ENCODE measurements at regions not wholly inside any gene's neighbourhood (a gene's known extent, or its start where the extent isn't known, plus 50 kb on each side); places are given as distances from the start of the nearest gene placed in this dataset.

DNA sequence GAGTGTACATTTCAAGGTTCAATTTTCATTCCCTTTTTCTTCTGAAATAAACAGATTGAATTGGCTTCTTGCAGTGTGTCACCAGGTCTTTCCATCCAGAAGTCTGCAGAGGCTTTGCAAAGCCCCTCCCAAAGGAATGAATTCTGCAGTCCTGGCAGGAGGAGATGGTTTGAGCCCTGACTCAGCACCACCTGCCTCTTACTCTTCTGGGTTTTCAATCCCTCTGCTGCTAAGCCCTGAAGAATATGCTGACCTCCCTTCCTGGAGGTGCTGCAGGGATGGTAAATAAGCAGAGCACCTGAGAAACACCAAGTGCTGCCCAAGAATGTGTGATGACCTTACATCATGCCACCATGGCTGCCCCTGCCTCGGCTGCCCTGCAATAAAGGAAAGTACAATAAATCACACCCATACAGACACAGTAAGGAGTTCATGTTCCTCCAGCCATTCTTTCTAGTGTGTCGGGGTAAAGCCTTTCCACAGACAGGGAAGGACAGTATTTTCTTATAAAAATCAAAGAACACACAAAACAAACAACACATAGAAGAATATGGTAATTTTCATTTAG is 209.2 kb downstream of the ZNF326 start:
- TF ChIP-seq, protein P1, sequence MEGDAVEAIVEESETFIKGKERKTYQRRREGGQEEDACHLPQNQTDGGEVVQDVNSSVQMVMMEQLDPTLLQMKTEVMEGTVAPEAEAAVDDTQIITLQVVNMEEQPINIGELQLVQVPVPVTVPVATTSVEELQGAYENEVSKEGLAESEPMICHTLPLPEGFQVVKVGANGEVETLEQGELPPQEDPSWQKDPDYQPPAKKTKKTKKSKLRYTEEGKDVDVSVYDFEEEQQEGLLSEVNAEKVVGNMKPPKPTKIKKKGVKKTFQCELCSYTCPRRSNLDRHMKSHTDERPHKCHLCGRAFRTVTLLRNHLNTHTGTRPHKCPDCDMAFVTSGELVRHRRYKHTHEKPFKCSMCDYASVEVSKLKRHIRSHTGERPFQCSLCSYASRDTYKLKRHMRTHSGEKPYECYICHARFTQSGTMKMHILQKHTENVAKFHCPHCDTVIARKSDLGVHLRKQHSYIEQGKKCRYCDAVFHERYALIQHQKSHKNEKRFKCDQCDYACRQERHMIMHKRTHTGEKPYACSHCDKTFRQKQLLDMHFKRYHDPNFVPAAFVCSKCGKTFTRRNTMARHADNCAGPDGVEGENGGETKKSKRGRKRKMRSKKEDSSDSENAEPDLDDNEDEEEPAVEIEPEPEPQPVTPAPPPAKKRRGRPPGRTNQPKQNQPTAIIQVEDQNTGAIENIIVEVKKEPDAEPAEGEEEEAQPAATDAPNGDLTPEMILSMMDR (conservative IDR thresholded peaks at IDR 0.05; ENCODE audit: low read depth in 2 of 2): no peak
- TF ChIP-seq, protein P2, sequence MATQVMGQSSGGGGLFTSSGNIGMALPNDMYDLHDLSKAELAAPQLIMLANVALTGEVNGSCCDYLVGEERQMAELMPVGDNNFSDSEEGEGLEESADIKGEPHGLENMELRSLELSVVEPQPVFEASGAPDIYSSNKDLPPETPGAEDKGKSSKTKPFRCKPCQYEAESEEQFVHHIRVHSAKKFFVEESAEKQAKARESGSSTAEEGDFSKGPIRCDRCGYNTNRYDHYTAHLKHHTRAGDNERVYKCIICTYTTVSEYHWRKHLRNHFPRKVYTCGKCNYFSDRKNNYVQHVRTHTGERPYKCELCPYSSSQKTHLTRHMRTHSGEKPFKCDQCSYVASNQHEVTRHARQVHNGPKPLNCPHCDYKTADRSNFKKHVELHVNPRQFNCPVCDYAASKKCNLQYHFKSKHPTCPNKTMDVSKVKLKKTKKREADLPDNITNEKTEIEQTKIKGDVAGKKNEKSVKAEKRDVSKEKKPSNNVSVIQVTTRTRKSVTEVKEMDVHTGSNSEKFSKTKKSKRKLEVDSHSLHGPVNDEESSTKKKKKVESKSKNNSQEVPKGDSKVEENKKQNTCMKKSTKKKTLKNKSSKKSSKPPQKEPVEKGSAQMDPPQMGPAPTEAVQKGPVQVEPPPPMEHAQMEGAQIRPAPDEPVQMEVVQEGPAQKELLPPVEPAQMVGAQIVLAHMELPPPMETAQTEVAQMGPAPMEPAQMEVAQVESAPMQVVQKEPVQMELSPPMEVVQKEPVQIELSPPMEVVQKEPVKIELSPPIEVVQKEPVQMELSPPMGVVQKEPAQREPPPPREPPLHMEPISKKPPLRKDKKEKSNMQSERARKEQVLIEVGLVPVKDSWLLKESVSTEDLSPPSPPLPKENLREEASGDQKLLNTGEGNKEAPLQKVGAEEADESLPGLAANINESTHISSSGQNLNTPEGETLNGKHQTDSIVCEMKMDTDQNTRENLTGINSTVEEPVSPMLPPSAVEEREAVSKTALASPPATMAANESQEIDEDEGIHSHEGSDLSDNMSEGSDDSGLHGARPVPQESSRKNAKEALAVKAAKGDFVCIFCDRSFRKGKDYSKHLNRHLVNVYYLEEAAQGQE (IDR thresholded peaks at IDR 0.05; ENCODE audit: unreplicated experiment): no peak
- TF ChIP-seq POLR2AphosphoS5 (IDR thresholded peaks at IDR 0.05; ENCODE audit: low read depth) (no peak), EZH2phosphoT487 (IDR thresholded peaks at IDR 0.05; ENCODE audit: unreplicated experiment) (no peak), ZNF331 (CRISPR knock-in tag; IDR thresholded peaks at IDR 0.05; ENCODE audit: low read depth) (no peak), EZH2 (IDR thresholded peaks at IDR 0.05; ENCODE audit: low read depth, unreplicated experiment) (no peak), STAT1 (IDR thresholded peaks at IDR 0.05; ENCODE audit: unreplicated experiment) (no peak), JUNB (IDR thresholded peaks at IDR 0.05; ENCODE audit: unreplicated experiment) (no peak), CREB1 (CRISPR knock-in tag; IDR thresholded peaks at IDR 0.05; ENCODE audit: low read depth) (no peak), NANOG (IDR thresholded peaks at IDR 0.05; ENCODE audit: borderline replicate concordance) (no peak), ZNF114 (CRISPR knock-in tag; IDR thresholded peaks at IDR 0.05) (no peak)
- TF ChIP-seq, protein P3, sequence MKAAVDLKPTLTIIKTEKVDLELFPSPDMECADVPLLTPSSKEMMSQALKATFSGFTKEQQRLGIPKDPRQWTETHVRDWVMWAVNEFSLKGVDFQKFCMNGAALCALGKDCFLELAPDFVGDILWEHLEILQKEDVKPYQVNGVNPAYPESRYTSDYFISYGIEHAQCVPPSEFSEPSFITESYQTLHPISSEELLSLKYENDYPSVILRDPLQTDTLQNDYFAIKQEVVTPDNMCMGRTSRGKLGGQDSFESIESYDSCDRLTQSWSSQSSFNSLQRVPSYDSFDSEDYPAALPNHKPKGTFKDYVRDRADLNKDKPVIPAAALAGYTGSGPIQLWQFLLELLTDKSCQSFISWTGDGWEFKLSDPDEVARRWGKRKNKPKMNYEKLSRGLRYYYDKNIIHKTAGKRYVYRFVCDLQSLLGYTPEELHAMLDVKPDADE (IDR thresholded peaks at IDR 0.05): no peak

Measured in GM23338 (cell line).